Panc1 (cell line): ENCODE measurements at regions not wholly inside any gene's neighbourhood (a gene's known extent, or its start where the extent isn't known, plus 50 kb on each side); places are given as distances from the start of the nearest gene placed in this dataset.

Experiments used
- ATAC-seq: fragments of 200-7000 bp; cut with Tn5 transposase; 2 replicates; pipeline ENCODE4 v1.9.1; 2020; ENCODE audit warnings: mild to moderate bottlenecking, moderate library complexity
- BruUV-seq: library from RNA; stranded (reverse); fragments of 400-500 nt; replicated peaks from 2 replicates; lab custom pipeline; 2021; lab: Mats Ljungman, UMichigan
- CTCF ChIA-PET: fragments of 300-600 bp; sonication (Branson Sonifier 250); formaldehyde crosslinking; loops from one replicate; lab custom pipeline; 2022; ENCODE audit warnings: antibody characterized with exemption; lab: Charles Lee
- POLR2A ChIA-PET: fragments of 300-600 bp; sonication (Branson Sonifier 250); formaldehyde crosslinking; loops from one replicate; lab custom pipeline; 2022; ENCODE audit warnings: antibody characterized with exemption; lab: Charles Lee
- DNase-seq: peaks from one replicate; pipeline ENCODE4 v3.0.0-alpha.2; 2010; ENCODE audit warnings: low read depth, low spot score
- H3K27ac ChIP-seq: 2 replicates; pipeline ENCODE4 v1.5.1; 2011; ENCODE audit warnings: mild to moderate bottlenecking, low read length, inconsistent platforms
- H3K27me3 ChIP-seq: fragments of 200-500 bp; sonication (Bioruptor generic); 2 replicates; pipeline ENCODE4 v1.6.0; 2014; ENCODE audit warnings: low read length, inconsistent platforms; ENCODE audit not compliant: control insufficient read depth, insufficient read depth
- H3K36me3 ChIP-seq: fragments of 200-500 bp; sonication (Bioruptor generic); 2 replicates; pipeline ENCODE4 v1.5.1; 2014; ENCODE audit warnings: inconsistent platforms, mild to moderate bottlenecking, low read length, moderate library complexity; ENCODE audit not compliant: control insufficient read depth, insufficient read depth
- H3K4me1 ChIP-seq: 2 replicates; pipeline ENCODE4 v1.5.1; 2011; ENCODE audit warnings: inconsistent platforms, mild to moderate bottlenecking, low read length, moderate library complexity; ENCODE audit not compliant: control insufficient read depth, insufficient read depth
- H3K4me3 ChIP-seq, 2 experiments: 2 replicates each; pipeline ENCODE4 v1.5.1; 2011 to 2012; ENCODE audit warnings: low read depth in 2 of 2, low read length in 2 of 2, mild to moderate bottlenecking in 2 of 2, inconsistent platforms in 1 of 2, moderate library complexity in 1 of 2
- H3K9me3 ChIP-seq: fragments of 200-500 bp; sonication (Bioruptor generic); 2 replicates; pipeline ENCODE4 v1.5.1; 2014; ENCODE audit warnings: low read depth, mild to moderate bottlenecking, inconsistent platforms, low read length, moderate library complexity; ENCODE audit not compliant: control insufficient read depth, insufficient read depth
- POLR2AphosphoS5 ChIP-seq: IDR thresholded peaks from 2 replicates; pipeline ENCODE4 v1.6.1; 2012; ENCODE audit warnings: mild to moderate bottlenecking, low read depth, low read length, moderate library complexity
- SIN3A ChIP-seq: IDR thresholded peaks from 2 replicates; pipeline ENCODE4 v1.6.1; 2012; ENCODE audit warnings: low read depth, mild to moderate bottlenecking, low read length, moderate library complexity, borderline replicate concordance; ENCODE audit not compliant: insufficient read depth
- TCF7L2 ChIP-seq: IDR thresholded peaks from 2 replicates; pipeline ENCODE4 v1.6.1; 2011; ENCODE audit warnings: mild to moderate bottlenecking, low read depth, low read length, inconsistent platforms
- in situ Hi-C: cut with HindIII; loops from 2 replicates; pipeline ENCODE4 v1.10.0; 2016; ENCODE audit warnings: low sequenced_read_pairs, low pct_unique_long_range_greater_than_20kb
- intact Hi-C: fragments of 100-400 bp; cut with micrococcal nuclease; formaldehyde crosslinking; loops from one replicate; pipeline ENCODE4 v1.10.0; 2022; ENCODE audit not compliant: unreplicated experiment
- TF ChIP-seq, protein P1 (sequence below), 2 experiments: IDR thresholded peaks; 2 replicates each; pipeline ENCODE4 v1.6.1; 2011 to 2012; ENCODE audit warnings: low read depth in 2 of 2, control low read depth in 1 of 2, low read length in 1 of 2, mild to moderate bottlenecking in 1 of 2, moderate library complexity in 1 of 2; ENCODE audit not compliant: insufficient read depth in 1 of 2
- TF ChIP-seq, protein P2 (sequence below): fragments of 450-650 bp; IDR thresholded peaks from 2 replicates; pipeline ENCODE4 v1.5.1; 2017; ENCODE audit warnings: mild to moderate bottlenecking

DNA sequence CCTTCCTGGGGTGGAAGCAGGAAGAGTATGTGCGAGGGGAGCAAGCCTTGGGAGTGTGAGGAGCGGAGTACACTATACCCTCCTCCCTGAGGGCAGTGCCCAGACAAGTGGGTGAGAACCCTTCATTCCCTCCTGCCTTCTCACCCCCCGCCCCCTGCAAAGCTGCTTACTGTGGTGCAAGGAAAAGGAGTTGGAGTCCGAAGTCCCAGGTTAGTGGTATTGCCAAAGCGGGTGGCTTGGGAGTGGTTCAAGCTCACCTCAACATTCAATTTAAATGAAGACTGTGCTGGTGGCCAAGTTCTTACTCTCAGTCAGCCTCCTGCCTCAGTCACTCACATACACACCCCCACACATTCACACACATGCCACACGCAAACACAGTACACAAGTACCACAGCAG is 74.7 kb upstream of the PRDM1 start:
- in situ Hi-C loops (no loop called here), intact Hi-C loops (no loop called here)
- ChIA-PET POLR2A (interaction anchor here (0.6 kb wide), 2 partner anchors 885 to 1022 kb away, joined by 3 to 4 read pairs; no protein-coding TSS in a partner anchor), CTCF (no interaction called here)
- H3K9me3 ChIP-seq: no peaks in the 10 kb centered on the region
- H3K36me3 ChIP-seq: no peaks in the 10 kb centered on the region
- H3K27me3 ChIP-seq: no peaks in the 10 kb centered on the region
- no peak overlapping the region for H3K27ac ChIP-seq
- peak; percentile 53; the same call in 1 of the 2 replicates for ATAC-seq
- no peak for DNase-seq
- TF ChIP-seq, protein P1, sequence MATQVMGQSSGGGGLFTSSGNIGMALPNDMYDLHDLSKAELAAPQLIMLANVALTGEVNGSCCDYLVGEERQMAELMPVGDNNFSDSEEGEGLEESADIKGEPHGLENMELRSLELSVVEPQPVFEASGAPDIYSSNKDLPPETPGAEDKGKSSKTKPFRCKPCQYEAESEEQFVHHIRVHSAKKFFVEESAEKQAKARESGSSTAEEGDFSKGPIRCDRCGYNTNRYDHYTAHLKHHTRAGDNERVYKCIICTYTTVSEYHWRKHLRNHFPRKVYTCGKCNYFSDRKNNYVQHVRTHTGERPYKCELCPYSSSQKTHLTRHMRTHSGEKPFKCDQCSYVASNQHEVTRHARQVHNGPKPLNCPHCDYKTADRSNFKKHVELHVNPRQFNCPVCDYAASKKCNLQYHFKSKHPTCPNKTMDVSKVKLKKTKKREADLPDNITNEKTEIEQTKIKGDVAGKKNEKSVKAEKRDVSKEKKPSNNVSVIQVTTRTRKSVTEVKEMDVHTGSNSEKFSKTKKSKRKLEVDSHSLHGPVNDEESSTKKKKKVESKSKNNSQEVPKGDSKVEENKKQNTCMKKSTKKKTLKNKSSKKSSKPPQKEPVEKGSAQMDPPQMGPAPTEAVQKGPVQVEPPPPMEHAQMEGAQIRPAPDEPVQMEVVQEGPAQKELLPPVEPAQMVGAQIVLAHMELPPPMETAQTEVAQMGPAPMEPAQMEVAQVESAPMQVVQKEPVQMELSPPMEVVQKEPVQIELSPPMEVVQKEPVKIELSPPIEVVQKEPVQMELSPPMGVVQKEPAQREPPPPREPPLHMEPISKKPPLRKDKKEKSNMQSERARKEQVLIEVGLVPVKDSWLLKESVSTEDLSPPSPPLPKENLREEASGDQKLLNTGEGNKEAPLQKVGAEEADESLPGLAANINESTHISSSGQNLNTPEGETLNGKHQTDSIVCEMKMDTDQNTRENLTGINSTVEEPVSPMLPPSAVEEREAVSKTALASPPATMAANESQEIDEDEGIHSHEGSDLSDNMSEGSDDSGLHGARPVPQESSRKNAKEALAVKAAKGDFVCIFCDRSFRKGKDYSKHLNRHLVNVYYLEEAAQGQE (IDR thresholded peaks at IDR 0.05; ENCODE audit: insufficient read depth in 1 of 2, low read depth in 2 of 2, low read length in 1 of 2): no peak
- TF ChIP-seq POLR2AphosphoS5 (no peak), SIN3A (no peak), TCF7L2 (no peak)
- TF ChIP-seq, protein P2, sequence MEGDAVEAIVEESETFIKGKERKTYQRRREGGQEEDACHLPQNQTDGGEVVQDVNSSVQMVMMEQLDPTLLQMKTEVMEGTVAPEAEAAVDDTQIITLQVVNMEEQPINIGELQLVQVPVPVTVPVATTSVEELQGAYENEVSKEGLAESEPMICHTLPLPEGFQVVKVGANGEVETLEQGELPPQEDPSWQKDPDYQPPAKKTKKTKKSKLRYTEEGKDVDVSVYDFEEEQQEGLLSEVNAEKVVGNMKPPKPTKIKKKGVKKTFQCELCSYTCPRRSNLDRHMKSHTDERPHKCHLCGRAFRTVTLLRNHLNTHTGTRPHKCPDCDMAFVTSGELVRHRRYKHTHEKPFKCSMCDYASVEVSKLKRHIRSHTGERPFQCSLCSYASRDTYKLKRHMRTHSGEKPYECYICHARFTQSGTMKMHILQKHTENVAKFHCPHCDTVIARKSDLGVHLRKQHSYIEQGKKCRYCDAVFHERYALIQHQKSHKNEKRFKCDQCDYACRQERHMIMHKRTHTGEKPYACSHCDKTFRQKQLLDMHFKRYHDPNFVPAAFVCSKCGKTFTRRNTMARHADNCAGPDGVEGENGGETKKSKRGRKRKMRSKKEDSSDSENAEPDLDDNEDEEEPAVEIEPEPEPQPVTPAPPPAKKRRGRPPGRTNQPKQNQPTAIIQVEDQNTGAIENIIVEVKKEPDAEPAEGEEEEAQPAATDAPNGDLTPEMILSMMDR: no peak
- no peak overlapping the region for H3K4me3 ChIP-seq
- H3K4me1 ChIP-seq: no peaks in the 10 kb centered on the region
- BruUV-seq: no TSS peak

DNA sequence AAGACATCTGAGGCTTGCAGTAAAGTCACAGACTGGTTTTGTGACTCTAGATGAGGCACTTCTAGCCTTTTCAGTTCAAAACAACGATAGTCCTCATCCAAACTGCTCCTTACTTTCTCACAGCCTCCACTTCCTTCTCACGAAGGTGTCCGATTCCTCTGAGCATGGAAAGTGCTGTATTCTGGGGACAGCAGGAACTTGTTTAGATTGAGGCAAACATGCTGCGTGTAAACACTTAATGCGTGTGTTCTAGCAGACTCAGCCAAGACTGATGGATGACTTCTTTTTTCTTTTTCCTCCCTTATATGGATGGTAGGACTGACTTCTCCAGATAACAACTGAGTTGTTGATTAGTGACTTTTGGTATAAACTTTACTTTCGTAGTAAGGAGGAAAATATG is 80.2 kb upstream of the PRDM1 start:
- CTCF ChIA-PET: no interaction called here
- POLR2A ChIA-PET: no interaction called here
- in situ Hi-C loops: no loop called here

More for the DNA sequence above, 80.2 kb upstream of the PRDM1 start:
- Histone ChIP-seq H3K9me3 (no peaks in the 10 kb centered on the region), H3K36me3 (no peaks in the 10 kb centered on the region), H3K27ac (no peak overlapping the region), H3K4me3 (no peak overlapping the region), H3K4me1 (no peaks in the 10 kb centered on the region), H3K27me3 (no peaks in the 10 kb centered on the region)
- intact Hi-C loops: no loop called here
- DNase-seq (no peak), ATAC-seq (no peak)
- TF ChIP-seq, protein P1 (IDR thresholded peaks at IDR 0.05; ENCODE audit: insufficient read depth in 1 of 2, low read depth in 2 of 2, low read length in 1 of 2): no peak
- TF ChIP-seq POLR2AphosphoS5 (no peak), TCF7L2 (no peak), SIN3A (no peak)
- TF ChIP-seq, protein P2: no peak
- BruUV-seq: no TSS peak
